Transverse colon (tissue), 4 donors: ENCODE measurements at regions not wholly inside any gene's neighbourhood (a gene's known extent, or its start where the extent isn't known, plus 50 kb on each side); places are given as distances from the start of the nearest gene placed in this dataset.

Experiments used
- EP300 ChIP-seq: sonication (generic); formaldehyde crosslinking; IDR thresholded peaks from one replicate; pipeline ENCODE4 v1.6.1; 2017; ENCODE audit warnings: antibody characterized with exemption, low read depth
- POLR2A ChIP-seq: fragments of 450-650 bp; IDR thresholded peaks from one replicate; pipeline ENCODE4 v1.6.1; 2016; ENCODE audit warnings: antibody characterized with exemption, mild to moderate bottlenecking, moderate library complexity
- POLR2AphosphoS5 ChIP-seq, 3 donors: sonication (generic); formaldehyde crosslinking; IDR thresholded peaks; one replicate each; pipeline ENCODE4 v1.6.1; 2016; ENCODE audit warnings: antibody characterized with exemption in 3 of 3
- TF ChIP-seq, protein P1 (sequence below), 5 experiments: fragments of 200-600 bp in 3 of 5; fragments of 450-650 bp in 2 of 5; sonication (generic) in 3 of 5; IDR thresholded peaks; 1 replicate in 2 of 5; 2 replicates in 3 of 5; pipeline ENCODE4 v1.5.1; 2016 to 2017; ENCODE audit warnings: antibody characterized with exemption in 5 of 5, inconsistent platforms in 3 of 5, mild to moderate bottlenecking in 2 of 5, moderate library complexity in 1 of 5

GRCh38 chr16:82363026-82363816 is 193.2 kb upstream of the MPHOSPH6 start:
- TF ChIP-seq EP300 (no peak), POLR2A (no peak), POLR2AphosphoS5 (IDR thresholded peaks at IDR 0.05) (no peak)
- TF ChIP-seq, protein P1, sequence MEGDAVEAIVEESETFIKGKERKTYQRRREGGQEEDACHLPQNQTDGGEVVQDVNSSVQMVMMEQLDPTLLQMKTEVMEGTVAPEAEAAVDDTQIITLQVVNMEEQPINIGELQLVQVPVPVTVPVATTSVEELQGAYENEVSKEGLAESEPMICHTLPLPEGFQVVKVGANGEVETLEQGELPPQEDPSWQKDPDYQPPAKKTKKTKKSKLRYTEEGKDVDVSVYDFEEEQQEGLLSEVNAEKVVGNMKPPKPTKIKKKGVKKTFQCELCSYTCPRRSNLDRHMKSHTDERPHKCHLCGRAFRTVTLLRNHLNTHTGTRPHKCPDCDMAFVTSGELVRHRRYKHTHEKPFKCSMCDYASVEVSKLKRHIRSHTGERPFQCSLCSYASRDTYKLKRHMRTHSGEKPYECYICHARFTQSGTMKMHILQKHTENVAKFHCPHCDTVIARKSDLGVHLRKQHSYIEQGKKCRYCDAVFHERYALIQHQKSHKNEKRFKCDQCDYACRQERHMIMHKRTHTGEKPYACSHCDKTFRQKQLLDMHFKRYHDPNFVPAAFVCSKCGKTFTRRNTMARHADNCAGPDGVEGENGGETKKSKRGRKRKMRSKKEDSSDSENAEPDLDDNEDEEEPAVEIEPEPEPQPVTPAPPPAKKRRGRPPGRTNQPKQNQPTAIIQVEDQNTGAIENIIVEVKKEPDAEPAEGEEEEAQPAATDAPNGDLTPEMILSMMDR (IDR thresholded peaks at IDR 0.05) = no peak
